B cell (primary cell): ENCODE measurements at regions not wholly inside any gene's neighbourhood (a gene's known extent, or its start where the extent isn't known, plus 50 kb on each side); places are given as distances from the start of the nearest gene placed in this dataset.

ENCODE experiments used
- ATAC-seq: fragments of 200-7000 bp; cut with Tn5 transposase; one replicate; pipeline ENCODE4 v1.10.0; 2021; ENCODE audit warnings: low read depth, mild to moderate bottlenecking, moderate number of reproducible peaks, moderate library complexity
- CTCF ChIA-PET: fragments of 350-600 bp; sonication (Branson Sonifier 250); formaldehyde crosslinking; loops from one replicate; lab custom pipeline; 2021; ENCODE audit warnings: antibody characterized with exemption, inconsistent platforms; lab: Charles Lee
- POLR2A ChIA-PET: fragments of 350-600 bp; sonication (Branson Sonifier 250); formaldehyde crosslinking; loops from one replicate; lab custom pipeline; 2021; ENCODE audit warnings: antibody characterized with exemption; lab: Charles Lee
- DNase-seq: peaks from one replicate; pipeline ENCODE4 v3.0.0; 2013
- H2AFZ ChIP-seq: 2 replicates; pipeline ENCODE4 v1.6.1; 2012; ENCODE audit warnings: mild to moderate bottlenecking, low read depth, low read length; ENCODE audit not compliant: insufficient read depth, poor library complexity, severe bottlenecking
- H3K27ac ChIP-seq, 2 donors: 1 replicate in 1 of 2; 2 replicates in 1 of 2; pipeline ENCODE4 v1.5.1; 2012 to 2013; ENCODE audit warnings: low read length in 2 of 2, mild to moderate bottlenecking in 2 of 2, moderate library complexity in 1 of 2
- H3K27me3 ChIP-seq, 4 experiments: fragments of 200-600 bp in 1 of 4; sonication (generic) in 1 of 4; replicated peaks in 1 of 4; 1 replicate in 2 of 4; 2 replicates in 2 of 4; pipeline versions ENCODE4 v1.6.1 to v1.7.0; 2013 to 2016; ENCODE audit warnings: low read length in 3 of 4, mild to moderate bottlenecking in 2 of 4, mixed read lengths in 1 of 4, moderate library complexity in 1 of 4; ENCODE audit not compliant: insufficient read depth in 4 of 4, control insufficient read depth in 3 of 4; ENCODE audit errors: control extremely low read depth in 1 of 4
- H3K36me3 ChIP-seq, 2 experiments: replicated peaks in 1 of 2; 1 replicate in 1 of 2; 2 replicates in 1 of 2; pipeline versions ENCODE4 v1.6.1 to v1.7.1; 2013; ENCODE audit warnings: low read length in 1 of 2; ENCODE audit not compliant: insufficient read depth in 2 of 2, control insufficient read depth in 1 of 2; ENCODE audit errors: control extremely low read depth in 1 of 2, extremely low read depth in 1 of 2
- H3K4me1 ChIP-seq, 2 donors: fragments of 200-600 bp in 1 of 2; sonication (generic) in 1 of 2; 1 replicate in 1 of 2; 2 replicates in 1 of 2; pipeline versions ENCODE4 v1.5.1 to v1.6.1; 2013 to 2017; ENCODE audit warnings: low read length in 2 of 2; ENCODE audit not compliant: control insufficient read depth in 2 of 2, insufficient read depth in 2 of 2
- H3K4me2 ChIP-seq: replicated peaks from 2 replicates; pipeline ENCODE3; 2012; ENCODE audit warnings: mild to moderate bottlenecking, low read depth, low read length; ENCODE audit not compliant: poor library complexity, severe bottlenecking
- H3K4me3 ChIP-seq, 5 experiments: fragments of 200-600 bp in 1 of 5; sonication (generic) in 1 of 5; 1 replicate in 3 of 5; 2 replicates in 2 of 5; pipeline versions ENCODE4 v1.5.1 to v1.7.0; 2011 to 2016; ENCODE audit warnings: low read length in 4 of 5, mild to moderate bottlenecking in 4 of 5, low read depth in 2 of 5, control low read depth in 1 of 5, moderate library complexity in 1 of 5; ENCODE audit not compliant: insufficient read depth in 1 of 5; ENCODE audit errors: control extremely low read depth in 1 of 5, extremely low read depth in 1 of 5
- H3K79me2 ChIP-seq: fragments of 200-600 bp; sonication (generic); one replicate; pipeline ENCODE4 v1.6.0; 2016; ENCODE audit warnings: low read length; ENCODE audit not compliant: control insufficient read depth, insufficient read depth
- H3K9ac ChIP-seq: fragments of 200-600 bp; sonication (generic); 2 replicates; pipeline ENCODE4 v1.6.1; 2017; ENCODE audit warnings: mild to moderate bottlenecking, low read length, moderate library complexity
- H3K9me3 ChIP-seq, 3 donors: one replicate each; pipeline versions ENCODE4 v1.6.1 to v1.7.1; 2013; ENCODE audit warnings: low read length in 2 of 3; ENCODE audit not compliant: control insufficient read depth in 2 of 3, insufficient read depth in 1 of 3; ENCODE audit errors: control extremely low read depth in 1 of 3
- H4K20me1 ChIP-seq: 2 replicates; pipeline ENCODE4 v1.6.0; 2012; ENCODE audit warnings: mild to moderate bottlenecking, low read length; ENCODE audit not compliant: insufficient read depth, control insufficient read depth, poor library complexity, severe bottlenecking
- H3K27ac Mint-ChIP-seq: one replicate; pipeline ENCODE4 v1.8.0; 2021; ENCODE audit warnings: mixed read lengths
- H3K27me3 Mint-ChIP-seq: one replicate; pipeline ENCODE4 v1.8.0; 2021; ENCODE audit warnings: mixed read lengths
- H3K4me1 Mint-ChIP-seq: one replicate; pipeline ENCODE4 v1.8.0; 2021; ENCODE audit warnings: mixed read lengths
- H3K4me3 Mint-ChIP-seq: one replicate; pipeline ENCODE4 v1.8.0; 2021; ENCODE audit warnings: mixed read lengths
- H3K9me3 Mint-ChIP-seq: one replicate; pipeline ENCODE4 v1.8.0; 2022; ENCODE audit warnings: mixed read lengths; ENCODE audit not compliant: insufficient read depth
- CTCF ChIP-seq: fragments of 200-600 bp; IDR thresholded peaks from one replicate; pipeline ENCODE4 v1.8.0; 2022; ENCODE audit warnings: antibody characterized with exemption, mild to moderate bottlenecking
- EZH2 ChIP-seq: IDR thresholded peaks from 2 replicates; pipeline ENCODE4 v1.6.1; 2012; ENCODE audit warnings: borderline replicate concordance, low read depth, mild to moderate bottlenecking, moderate library complexity, low read length; ENCODE audit not compliant: insufficient read depth, poor library complexity, severe bottlenecking
- WGBS: methylation state at CpG from one replicate; pipeline ENCODE4 v1.1.5; 2013; ENCODE audit warnings: missing lambda C conversion rate; ENCODE audit not compliant: insufficient coverage; 5-methylcytosine and 5-hydroxymethylcytosine counted together
- intact Hi-C: fragments of 100-400 bp; cut with micrococcal nuclease; formaldehyde crosslinking; loops from one replicate; pipeline ENCODE4 v1.10.0; 2022

GRCh38 chr7:17680026-17680425, 260.3 kb downstream of the SNX13 start:
- Histone ChIP-seq H3K4me2 (no peak overlapping the region), H3K4me3 (no peak overlapping the region), H3K9me3 (no peaks in the 10 kb centered on the region), H3K36me3 (no peaks in the 10 kb centered on the region), H4K20me1 (no peaks in the 10 kb centered on the region), H3K9ac (no peak overlapping the region), H3K27me3 (no peaks in the 10 kb centered on the region), H2AFZ (no peak overlapping the region), H3K27ac (no peak overlapping the region), H3K79me2 (no peaks in the 10 kb centered on the region), H3K4me1 (no peaks in the 10 kb centered on the region)
- intact Hi-C loops: loop anchor here (2.0 to 5.0 kb wide), 3 partner anchors 378 to 1373 kb away; no protein-coding TSS in a partner anchor
- no peaks in the 10 kb centered on the region for H3K4me1 Mint-ChIP-seq
- CTCF ChIA-PET: interaction anchor here (1.2 to 7.7 kb wide), 7 partner anchors 8 to 1985 kb away, joined by 3 to 69 read pairs (median 6); no protein-coding TSS in a partner anchor
- POLR2A ChIA-PET: no interaction called here
- TF ChIP-seq EZH2: no peak
- no peak for TF ChIP-seq CTCF
- H3K9me3 Mint-ChIP-seq: no peaks in the 10 kb centered on the region
- ATAC-seq (no peak), DNase-seq (peak; percentile 4)
- H3K27me3 Mint-ChIP-seq: no peaks in the 10 kb centered on the region
- H3K4me3 Mint-ChIP-seq: no peak overlapping the region
- H3K27ac Mint-ChIP-seq: no peak overlapping the region
- 48% methylated on average over 3 of the region's 6 CpGs for WGBS

- Histone ChIP-seq H4K20me1 (no peaks in the 10 kb centered on the region), H3K36me3 (no peaks in the 10 kb centered on the region), H3K4me2 (no peak overlapping the region), H3K9ac (no peak overlapping the region), H3K9me3 (no peaks in the 10 kb centered on the region), H3K27me3 (no peaks in the 10 kb centered on the region), H3K4me3 (no peak overlapping the region), H3K27ac (no peak overlapping the region), H3K4me1 (no peaks in the 10 kb centered on the region), H3K79me2 (no peaks in the 10 kb centered on the region), H2AFZ (no peak overlapping the region)
- ChIA-PET POLR2A (no interaction called here), CTCF (interaction anchor here (0.6 to 7.7 kb wide), 26 partner anchors 9 to 1986 kb away, joined by 3 to 69 read pairs (median 4); no protein-coding TSS in a partner anchor)
- WGBS: 46% methylated on average over 5 of the region's 5 CpGs
- Mint-ChIP-seq H3K4me1 (no peaks in the 10 kb centered on the region), H3K27me3 (no peaks in the 10 kb centered on the region), H3K27ac (no peak overlapping the region), H3K9me3 (no peaks in the 10 kb centered on the region), H3K4me3 (no peak overlapping the region)
- peak; percentile 41 for DNase-seq
- intact Hi-C loops: loop anchor here (1.0 to 5.0 kb wide), 4 partner anchors 379 to 1372 kb away; no protein-coding TSS in a partner anchor
- peak; percentile 84 for TF ChIP-seq CTCF
- no peak for TF ChIP-seq EZH2
- no peak for ATAC-seq
Measured at GRCh38 chr7:17680943-17681351, 259.3 kb downstream of the SNX13 start.
